GM21360 (cell line): ENCODE measurements at regions not wholly inside any gene's neighbourhood (a gene's known extent, or its start where the extent isn't known, plus 50 kb on each side); places are given as distances from the start of the nearest gene placed in this dataset.

ENCODE experiments used
- ATAC-seq: cut with Tn5 transposase; IDR thresholded peaks from one replicate; pipeline ENCODE4 v1.9.1; 2021; ENCODE audit warnings: mild to moderate bottlenecking, moderate library complexity; ENCODE audit not compliant: unreplicated experiment

GRCh38 chr4:184529283-184529682, 54.9 kb upstream of the IRF2 start:
- no peak for ATAC-seq

GRCh38 chr4:184528713-184529112, 54.4 kb upstream of the IRF2 start:
- no peak for ATAC-seq

GRCh38 chr4:184528051-184528450, 53.7 kb upstream of the IRF2 start:
- no peak for ATAC-seq

GRCh38 chr4:184526228-184526627, 51.9 kb upstream of the IRF2 start:
- no peak for ATAC-seq
